Neural progenitor cell (in vitro differentiated cells): ENCODE measurements at regions not wholly inside any gene's neighbourhood (a gene's known extent, or its start where the extent isn't known, plus 50 kb on each side); places are given as distances from the start of the nearest gene placed in this dataset.

Experiments used
- EZH2 ChIP-seq: fragments of 200-600 bp; sonication (generic); IDR thresholded peaks from 2 replicates; pipeline ENCODE4 v1.6.1; 2017; ENCODE audit warnings: antibody characterized with exemption, mild to moderate bottlenecking, moderate library complexity
- EZH2phosphoT487 ChIP-seq: fragments of 200-600 bp; sonication (generic); IDR thresholded peaks from 2 replicates; pipeline ENCODE4 v1.6.1; 2017; ENCODE audit warnings: antibody characterized with exemption
- TF ChIP-seq, protein P1 (sequence below): fragments of 200-600 bp; sonication (generic); IDR thresholded peaks from 2 replicates; pipeline ENCODE4 v1.5.1; 2017; ENCODE audit warnings: antibody characterized with exemption, mild to moderate bottlenecking

DNA sequence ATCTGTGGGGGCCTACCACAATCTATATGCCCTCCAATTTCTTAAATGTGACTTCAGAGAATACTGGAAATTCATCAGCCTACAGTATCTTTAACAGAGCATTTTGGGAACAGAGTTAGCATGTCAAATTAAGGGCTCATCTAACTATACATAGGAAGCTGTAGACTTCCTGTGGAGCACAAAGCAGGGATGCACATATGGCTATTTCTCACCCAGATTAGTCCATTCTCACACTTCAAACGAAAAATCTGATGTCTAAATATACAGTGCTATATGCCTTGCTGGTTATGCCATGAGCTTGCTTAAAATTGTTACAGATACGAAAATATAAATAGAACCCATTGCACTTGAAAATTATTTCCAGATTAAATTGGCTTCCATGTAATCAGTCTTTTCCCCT, 1922.8 kb downstream of the MRPL39 start:
- TF ChIP-seq, protein P1, sequence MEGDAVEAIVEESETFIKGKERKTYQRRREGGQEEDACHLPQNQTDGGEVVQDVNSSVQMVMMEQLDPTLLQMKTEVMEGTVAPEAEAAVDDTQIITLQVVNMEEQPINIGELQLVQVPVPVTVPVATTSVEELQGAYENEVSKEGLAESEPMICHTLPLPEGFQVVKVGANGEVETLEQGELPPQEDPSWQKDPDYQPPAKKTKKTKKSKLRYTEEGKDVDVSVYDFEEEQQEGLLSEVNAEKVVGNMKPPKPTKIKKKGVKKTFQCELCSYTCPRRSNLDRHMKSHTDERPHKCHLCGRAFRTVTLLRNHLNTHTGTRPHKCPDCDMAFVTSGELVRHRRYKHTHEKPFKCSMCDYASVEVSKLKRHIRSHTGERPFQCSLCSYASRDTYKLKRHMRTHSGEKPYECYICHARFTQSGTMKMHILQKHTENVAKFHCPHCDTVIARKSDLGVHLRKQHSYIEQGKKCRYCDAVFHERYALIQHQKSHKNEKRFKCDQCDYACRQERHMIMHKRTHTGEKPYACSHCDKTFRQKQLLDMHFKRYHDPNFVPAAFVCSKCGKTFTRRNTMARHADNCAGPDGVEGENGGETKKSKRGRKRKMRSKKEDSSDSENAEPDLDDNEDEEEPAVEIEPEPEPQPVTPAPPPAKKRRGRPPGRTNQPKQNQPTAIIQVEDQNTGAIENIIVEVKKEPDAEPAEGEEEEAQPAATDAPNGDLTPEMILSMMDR, result no peak
- TF ChIP-seq EZH2, result no peak
- no peak for TF ChIP-seq EZH2phosphoT487
